ENCODE measurements at regions not wholly inside any gene's neighbourhood (a gene's known extent, or its start where the extent isn't known, plus 50 kb on each side); places are given as distances from the start of the nearest gene placed in this dataset.

DNA sequence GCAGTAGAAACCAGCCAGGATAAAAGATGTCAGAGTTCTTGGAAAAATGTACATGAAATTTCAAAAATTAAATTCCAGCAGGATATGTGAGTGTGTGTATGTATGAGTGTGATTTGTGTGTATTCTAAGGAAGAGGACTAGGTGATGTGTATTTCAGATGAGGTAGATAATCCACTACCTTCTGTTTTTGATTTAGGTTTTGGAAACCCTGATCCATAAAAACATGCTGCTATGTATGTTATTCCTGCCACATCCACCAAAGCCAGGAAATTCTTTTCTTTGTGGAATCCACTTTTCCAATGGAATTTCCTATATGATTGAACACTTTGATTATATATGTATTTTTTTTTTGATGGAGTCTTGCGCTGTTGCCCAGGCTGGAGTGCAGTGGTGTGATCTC lies 276.9 kb downstream of the UQCRFS1 start:
- no peak for DNase-seq (ENCODE audit: low spot score)

DNA sequence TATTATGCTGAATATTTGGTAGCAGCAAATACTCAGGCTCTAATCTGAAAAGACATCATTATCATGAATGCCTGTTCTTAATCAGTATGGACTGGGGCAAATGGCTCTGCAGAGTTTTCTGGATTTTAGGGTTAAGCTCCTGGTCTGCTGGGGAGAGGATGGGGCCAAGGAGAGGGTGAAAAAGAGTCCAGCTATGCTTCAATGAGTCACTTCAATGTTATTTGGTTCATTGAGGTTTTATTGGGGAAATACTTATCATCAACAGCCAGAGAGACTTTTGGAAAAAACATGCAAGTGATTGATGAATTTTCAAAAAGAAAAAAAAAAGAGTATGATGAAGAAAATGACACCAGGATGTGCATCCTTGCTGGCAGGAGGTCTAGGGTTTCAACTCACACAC lies 278.3 kb downstream of the UQCRFS1 start:
- DNase-seq (ENCODE audit: low spot score): no peak

GRCh38 chr19:28933039-28933438 lies 279.9 kb downstream of the UQCRFS1 start:
- DNase-seq (ENCODE audit: low spot score): no peak

GRCh38 chr19:28932446-28932845 lies 280.5 kb downstream of the UQCRFS1 start:
- DNase-seq (ENCODE audit: low spot score): no peak

DNA sequence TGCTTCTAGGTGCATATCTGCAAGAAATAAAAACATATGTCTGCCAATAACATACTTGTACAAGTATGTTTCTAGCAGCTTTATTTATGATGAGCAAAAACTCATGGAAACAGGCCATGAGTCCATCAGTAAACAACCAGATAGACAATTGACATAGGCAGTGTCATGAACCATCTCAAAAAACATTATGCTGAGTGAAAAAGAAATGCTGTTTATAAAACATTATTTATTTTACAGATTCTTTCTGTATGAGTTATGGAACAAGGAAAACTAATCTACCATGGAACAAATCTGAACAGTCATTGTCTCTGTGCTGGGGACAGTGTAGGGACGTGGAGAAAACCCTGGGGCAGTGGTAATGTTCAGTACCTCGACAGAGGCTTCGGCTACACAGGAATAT lies 283.9 kb downstream of the UQCRFS1 start:
- DNase-seq (ENCODE audit: low spot score): no peak

DNA sequence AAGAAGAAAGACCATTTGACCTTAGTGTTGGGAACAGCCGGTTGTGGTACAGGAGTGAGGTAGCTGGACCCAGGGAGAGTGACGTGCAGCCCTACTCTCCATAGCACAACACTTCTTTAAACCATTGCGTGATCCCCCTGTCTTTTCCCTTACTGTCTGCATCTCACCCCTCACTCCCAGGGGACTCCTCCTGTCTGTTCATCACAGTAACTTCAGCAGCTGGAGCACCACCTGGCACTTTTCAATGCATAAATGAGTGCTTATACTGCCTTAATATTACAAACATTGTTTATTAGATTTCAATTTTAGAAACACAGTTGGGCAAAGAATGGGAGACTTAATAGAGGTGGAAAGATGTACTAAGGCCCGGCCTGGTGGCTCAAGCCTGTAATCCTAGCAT lies 285.5 kb downstream of the UQCRFS1 start:
- no peak for DNase-seq (ENCODE audit: low spot score)

DNA sequence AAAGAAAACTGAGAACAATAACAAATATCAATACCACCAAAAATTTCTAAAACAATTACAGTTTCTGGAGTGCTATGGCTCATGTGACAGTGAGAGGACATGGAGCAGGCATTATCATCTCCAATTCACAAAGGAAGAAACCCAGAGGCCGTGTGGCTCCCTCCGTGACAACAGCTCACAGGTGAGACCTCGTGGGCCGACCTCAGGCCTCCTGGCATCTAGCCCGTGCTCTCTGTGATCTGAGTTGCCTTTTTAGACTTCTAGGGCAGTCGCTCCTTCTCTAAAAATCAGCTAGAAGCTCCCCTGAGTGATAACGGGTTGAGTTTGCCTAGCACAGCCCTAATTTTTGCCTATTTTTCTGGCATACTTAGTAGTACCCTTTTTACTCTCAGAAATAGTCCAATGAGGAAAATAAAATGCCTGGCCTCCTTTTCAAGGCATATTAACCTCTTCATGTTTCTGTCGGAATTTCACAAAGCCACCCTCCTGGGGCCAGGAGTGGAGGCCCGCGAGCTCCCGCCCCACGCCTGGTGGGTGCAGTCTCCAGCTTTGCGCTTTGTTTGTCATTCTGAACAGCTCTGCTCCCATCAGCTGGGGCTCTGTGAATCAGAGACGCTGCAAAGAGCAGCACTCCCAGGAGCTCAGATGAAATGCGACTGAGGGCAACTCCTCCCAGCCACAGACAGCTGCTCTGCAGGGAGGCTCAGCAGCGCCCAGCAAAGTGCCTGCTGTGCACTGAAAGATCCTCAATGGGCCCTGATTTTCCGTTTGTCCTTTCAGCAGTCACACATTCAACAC lies 292.5 kb downstream of the UQCRFS1 start:
- DNase-seq (ENCODE audit: low spot score): no peak

DNA sequence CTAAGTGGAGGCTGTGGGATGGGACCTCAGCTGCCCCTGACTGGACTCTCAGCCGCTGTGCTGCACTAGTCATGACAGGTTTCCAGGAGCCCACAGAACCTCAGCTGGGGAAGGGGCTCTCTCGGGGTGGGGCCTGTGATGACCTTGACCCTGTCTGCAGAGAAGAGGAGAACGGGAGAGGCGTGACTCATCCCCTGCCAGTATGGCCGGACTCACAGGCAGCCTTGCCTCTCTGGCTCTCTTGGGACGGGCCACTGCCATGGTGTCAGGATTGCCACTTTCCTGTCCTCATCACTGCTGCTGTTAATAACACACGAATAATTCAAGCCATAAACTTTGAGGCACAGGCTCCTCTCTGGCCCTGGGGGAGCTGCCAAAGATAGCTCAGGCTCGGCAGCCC lies 295.3 kb downstream of the UQCRFS1 start:
- no peak for DNase-seq (ENCODE audit: low spot score)

DNA sequence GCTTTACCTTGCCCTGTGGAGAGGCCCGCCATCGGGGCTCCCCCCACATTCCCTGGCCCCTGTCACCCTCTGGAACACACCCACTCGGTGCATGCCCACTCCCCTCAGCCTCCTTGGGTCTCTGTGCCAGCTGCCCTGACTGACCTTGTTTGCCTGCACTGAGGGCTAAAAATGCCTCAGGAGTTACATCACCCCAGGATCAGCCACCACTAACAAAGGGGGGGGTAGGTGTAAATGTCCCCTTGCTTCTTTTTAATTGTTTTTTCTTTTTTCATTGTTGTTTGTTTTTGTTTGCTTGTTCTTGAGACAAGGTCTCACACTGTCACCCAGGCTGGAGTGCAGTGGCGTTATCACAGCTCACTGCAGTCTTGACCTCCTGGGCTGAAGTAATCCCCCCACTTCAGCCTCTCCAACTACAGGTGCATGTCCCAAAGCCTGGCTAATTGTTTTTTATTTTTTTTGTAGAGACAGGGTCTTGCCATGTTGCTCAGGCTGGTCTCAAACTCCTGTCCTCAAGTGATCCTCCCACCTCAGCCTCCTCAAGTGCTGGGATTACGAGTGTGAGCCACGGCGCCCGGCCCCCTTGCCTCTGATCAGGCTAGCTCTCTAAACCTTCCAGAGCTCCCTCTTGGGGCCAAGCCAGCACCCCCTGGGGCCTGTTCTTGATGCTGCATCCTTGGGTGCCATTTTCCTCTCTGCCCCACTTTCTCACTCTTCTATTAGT lies 297.1 kb downstream of the UQCRFS1 start:
- DNase-seq (ENCODE audit: low spot score): no peak

- DNase-seq (ENCODE audit: low spot score): no peak
Observed at GRCh38 chr19:28915202-28915601, 297.7 kb downstream of the UQCRFS1 start.

DNA sequence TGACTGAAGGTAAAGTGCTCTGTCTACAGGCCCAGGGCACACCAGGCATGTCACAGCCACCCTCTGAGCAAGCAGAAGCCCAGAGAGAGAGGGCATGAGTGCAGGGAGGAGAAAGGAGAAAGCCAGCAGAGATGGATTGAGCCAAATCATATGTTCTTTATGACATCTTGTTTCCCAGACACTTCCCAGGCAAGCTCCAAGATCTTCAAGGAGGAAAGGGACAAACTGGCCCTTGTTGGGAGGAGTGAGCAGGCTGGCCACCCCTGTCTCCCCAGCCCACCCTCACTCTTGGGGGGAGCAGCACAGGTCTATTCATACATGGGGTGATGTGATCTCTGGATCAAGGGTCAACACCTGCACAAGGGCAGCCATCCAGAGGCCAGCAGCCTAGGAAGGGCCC lies 298.8 kb downstream of the UQCRFS1 start:
- DNase-seq (ENCODE audit: low spot score): no peak

GRCh38 chr19:28913626-28914025 lies 299.3 kb downstream of the UQCRFS1 start:
- DNase-seq (ENCODE audit: low spot score): no peak

GRCh38 chr19:28908941-28909340 lies 304.0 kb downstream of the UQCRFS1 start:
- no peak for DNase-seq (ENCODE audit: low spot score)

DNA sequence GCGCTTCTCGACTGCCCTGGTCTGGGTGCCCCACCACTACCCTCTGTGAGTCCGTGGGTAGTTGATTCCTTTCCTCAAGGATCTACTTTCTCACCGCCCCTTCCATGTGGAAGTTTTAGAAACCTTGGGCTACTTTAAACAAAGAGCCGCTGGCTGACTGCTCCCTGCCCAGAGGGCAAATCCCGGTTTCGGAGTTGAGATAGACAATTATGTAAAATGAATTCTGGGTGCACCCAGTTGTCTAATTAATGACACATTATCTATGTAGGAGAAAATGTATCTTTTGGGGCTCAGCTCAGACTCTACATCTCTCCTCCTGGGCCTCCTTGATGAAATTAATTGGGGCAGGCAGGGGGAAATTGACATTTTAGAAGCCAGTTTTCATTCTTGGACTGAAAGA lies 305.4 kb downstream of the UQCRFS1 start:
- DNase-seq (ENCODE audit: low spot score): no peak

GRCh38 chr19:28905996-28906395 lies 307.0 kb downstream of the UQCRFS1 start:
- DNase-seq (ENCODE audit: low spot score): no peak

DNA sequence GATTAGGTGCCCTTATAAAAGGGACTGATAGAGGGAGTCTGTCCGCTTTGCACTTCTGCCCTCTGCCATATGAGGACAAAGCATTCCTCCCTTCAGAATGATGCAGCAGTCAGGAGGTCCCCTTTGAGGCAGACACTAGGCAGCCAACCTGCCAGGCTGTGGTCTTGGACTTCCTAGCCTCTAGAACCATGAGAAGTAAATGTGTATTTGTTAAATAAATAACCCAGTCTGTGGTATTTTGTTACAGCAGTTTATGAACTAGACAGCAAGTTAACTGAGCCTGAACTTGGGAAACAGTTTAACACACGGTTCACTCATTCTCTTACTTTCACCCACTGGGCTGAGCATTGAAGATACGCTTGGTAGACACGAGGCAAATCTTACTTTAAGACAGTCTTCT lies 313.2 kb downstream of the UQCRFS1 start:
- no peak for DNase-seq (ENCODE audit: low spot score)

GRCh38 chr19:28898249-28898648 lies 314.7 kb downstream of the UQCRFS1 start:
- no peak for DNase-seq (ENCODE audit: low spot score)

- DNase-seq (ENCODE audit: low spot score): no peak
Observed at GRCh38 chr19:28889941-28890670, 322.8 kb downstream of the UQCRFS1 start.

GRCh38 chr19:28887920-28888618 lies 324.9 kb downstream of the UQCRFS1 start:
- DNase-seq (ENCODE audit: low spot score): no peak

DNA sequence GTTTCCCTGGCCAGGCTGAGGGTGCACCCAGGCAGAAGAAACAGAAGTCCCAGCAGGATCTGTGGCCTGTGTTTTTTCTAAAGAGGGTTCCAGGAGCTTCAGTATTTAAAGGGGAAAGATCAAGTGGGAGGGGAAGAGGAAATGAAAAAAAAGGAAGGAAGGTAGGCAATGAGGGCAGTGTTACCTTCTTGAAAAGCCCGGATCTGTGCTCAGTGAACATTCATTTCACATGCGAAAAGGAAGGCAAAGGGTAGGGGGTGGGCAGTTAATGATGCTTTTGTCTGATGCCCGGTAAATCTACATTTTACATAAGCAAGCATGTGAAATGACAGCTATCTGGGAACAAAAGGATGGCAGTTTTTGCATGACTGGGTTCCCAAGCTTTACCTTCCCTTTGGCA lies 326.2 kb downstream of the UQCRFS1 start:
- DNase-seq (ENCODE audit: low spot score): no peak

DNA sequence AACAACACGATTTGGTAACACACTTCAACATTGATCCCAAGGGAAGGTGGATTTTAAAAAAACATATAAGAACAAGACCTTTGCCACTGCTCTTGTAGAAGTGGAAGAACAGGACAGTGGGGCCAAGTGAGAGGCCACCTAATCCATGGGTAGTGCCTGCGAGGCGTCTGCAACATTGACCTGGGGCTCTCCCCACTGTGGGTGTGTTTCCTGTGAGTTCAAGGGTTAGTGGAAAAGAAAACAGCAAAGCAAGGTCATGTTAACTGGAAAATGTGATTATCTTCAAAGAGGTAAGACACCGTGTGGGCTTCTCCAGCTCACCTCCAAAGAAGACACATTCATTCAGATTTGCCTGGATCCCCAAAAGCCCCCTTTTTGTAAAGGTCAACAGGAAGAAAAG lies 327.0 kb downstream of the UQCRFS1 start:
- DNase-seq (ENCODE audit: low spot score): no peak

GRCh38 chr19:28884786-28885476 lies 328.0 kb downstream of the UQCRFS1 start:
- DNase-seq (ENCODE audit: low spot score): no peak
